ENCODE measurements at regions not wholly inside any gene's neighbourhood (a gene's known extent, or its start where the extent isn't known, plus 50 kb on each side); places are given as distances from the start of the nearest gene placed in this dataset.

- DNase-seq: no peak
Observed at GRCh38 chr2:15701991-15702390, 110.3 kb downstream of the DDX1 start.

DNA sequence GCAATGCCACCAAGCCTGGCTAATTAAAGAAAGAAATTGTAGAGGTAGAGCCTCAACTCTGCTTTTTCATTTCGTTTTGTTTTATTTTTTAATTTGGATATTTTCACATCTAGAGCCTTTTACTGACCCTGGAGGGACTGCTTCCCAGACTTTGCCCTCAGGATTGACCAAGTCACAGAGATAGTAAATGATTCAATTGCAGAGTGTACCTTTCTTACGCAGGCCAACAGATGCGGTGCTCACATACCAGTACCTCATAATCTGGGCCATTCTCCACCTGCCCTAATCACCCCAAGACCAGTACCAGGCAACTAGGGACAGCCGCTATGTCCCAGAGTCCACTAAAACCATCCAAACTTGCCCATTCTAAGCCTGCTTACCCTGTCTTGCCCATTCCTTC is 110.8 kb downstream of the DDX1 start:
- no peak for DNase-seq

DNA sequence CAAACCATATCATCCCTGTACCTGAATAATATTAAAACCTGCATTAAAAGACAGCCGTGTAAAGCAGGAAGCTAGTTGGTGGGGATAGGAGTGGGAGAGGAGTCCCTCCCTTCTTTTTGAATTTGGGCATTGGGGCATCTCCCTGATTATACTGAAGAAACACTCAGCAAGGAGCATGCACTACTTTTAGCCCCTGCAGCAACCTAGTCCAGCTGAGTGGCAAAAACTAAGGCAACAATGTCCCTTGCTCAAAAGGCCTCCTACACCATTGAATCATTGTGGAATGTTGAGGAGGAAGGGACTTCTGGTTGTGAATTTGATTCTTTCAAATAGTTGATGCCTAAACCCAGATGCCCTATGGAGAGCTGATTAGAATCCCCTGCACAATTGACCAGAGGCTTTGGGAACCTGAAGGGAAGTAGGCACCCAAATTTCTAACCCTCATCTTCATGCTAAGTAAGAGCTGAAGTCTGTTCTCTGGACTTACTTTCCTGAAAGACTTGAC is 111.7 kb downstream of the DDX1 start:
- DNase-seq: no peak

GRCh38 chr2:15704086-15704787 is 112.6 kb downstream of the DDX1 start:
- DNase-seq: no peak

DNA sequence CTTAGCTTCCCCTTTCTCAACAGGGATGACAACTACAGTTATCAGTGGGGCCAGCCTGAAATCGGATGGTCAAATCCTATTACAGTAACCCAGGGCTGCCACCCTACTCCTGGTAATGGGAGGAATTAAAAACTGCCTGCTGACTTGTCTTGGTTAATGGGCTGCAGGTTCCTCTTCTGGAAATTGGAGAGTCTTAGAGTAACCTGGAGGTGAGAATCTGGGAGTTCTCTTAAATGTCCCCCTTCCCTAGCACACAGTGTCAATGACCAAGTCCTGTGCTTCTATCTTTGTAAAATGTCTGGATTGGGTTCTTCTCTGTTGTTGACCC is 113.1 kb downstream of the DDX1 start:
- DNase-seq: no peak

DNA sequence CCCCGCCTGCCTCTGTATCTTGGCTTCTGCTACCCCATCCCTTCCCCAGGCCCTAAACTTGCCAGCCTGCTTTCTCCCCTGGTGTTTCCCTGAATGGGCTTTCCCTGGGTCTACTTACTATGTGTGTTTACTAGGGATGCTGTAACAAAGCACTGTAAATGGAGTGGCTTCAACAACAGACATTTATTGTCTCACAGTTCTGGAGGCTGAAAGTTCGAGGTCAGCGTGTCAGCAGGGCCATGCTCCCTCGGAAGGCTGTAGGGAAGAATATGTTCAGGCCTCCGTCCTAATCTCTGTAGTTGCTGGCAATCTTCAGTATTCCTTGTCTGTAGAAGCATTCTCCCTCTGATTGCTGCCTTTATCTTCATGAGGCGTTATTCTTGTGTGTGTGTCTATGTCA is 113.6 kb downstream of the DDX1 start:
- DNase-seq: no peak

DNA sequence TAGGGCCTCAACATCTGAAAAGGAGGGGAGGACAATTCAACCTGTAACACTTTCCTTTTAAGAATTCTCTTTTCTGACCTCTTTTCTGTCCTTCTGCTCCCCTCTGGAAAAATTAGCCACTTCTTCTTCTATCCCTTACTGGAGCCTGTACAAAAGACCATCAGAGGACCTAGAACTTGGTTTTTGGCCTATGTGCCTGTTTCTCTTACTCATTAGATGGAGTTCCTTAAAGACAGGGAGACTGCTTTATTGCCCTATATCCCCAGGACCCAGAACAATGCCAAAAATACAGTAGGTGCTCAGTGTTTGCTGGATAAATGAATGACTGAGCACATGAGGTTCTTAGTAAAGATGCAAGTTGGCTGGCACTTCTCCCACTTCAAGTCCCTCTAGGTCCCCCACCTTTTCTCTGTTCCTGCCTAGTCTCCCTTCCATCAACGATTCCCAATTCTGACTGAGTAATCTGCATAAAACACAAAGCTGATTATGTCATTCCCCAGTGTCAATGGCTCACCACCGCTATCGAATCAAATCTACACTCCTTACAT is 114.2 kb downstream of the DDX1 start:
- no peak for DNase-seq

DNA sequence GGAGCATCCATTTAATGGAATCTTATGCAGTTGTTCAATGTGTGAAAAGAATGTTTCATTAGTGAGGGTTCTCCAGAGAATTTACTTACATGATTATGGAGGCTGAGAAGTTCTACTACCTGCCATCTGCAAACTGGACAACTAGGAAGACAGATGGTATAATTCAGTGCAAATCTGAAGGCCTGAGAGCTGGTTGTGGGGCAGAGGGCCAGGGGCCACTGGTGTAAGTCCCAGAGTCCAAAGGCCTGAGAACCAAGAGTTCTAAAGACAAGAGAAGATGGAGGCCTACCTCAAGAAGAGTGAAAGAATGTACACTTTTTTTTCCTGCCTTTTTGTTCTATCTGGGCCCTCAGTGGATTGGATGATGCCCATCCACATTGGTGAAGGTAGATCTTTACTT is 114.8 kb downstream of the DDX1 start:
- DNase-seq: no peak

DNA sequence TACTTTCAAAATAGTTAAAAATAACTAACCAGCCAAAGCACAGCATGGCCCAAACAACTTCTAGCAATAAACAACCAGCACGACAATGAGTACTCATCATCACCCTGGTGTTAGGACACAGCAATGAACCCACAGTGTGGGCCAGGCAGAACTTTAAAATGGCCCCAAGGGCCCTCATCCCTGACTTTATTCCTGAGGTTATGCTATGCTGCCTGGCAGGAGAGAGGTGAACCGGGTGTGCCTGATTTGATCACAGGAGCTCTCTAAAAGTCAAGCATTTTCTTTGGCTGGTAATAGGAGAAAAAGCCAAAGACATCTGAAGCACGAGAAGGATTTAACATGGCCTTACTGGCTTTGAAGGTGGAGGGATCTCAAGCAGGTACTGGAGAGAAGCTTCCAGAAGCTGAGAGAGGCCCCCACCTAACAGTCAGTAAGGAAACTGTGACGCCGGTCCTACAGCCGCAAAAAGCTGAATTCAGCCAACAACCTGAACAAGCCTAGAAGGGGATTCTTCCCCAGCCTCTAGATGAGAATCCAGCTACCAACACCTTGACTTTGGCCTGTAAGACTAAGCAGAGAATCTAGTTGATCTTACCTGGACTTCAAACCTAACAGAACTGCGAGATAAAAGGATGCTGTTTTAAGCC is 115.4 kb downstream of the DDX1 start:
- DNase-seq: no peak

DNA sequence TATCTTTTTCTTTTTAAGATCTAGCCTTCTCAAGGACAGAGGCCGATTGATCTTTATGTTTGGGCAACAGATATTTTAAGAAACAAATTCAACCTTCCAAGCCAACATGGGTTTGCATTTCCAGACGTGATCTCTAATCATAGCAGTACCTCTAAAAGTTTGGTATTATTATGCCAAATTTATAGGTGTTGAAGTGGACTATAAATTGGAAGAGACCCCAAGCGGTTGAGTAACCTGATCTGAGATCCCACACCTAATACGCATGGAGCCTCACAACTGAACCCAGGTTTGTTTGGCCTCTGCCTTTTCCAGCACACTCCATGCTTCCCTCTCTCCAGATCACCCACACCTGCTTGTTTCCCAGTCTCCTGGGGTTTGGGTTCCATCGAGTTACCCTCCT is 116.5 kb downstream of the DDX1 start:
- DNase-seq: no peak

DNA sequence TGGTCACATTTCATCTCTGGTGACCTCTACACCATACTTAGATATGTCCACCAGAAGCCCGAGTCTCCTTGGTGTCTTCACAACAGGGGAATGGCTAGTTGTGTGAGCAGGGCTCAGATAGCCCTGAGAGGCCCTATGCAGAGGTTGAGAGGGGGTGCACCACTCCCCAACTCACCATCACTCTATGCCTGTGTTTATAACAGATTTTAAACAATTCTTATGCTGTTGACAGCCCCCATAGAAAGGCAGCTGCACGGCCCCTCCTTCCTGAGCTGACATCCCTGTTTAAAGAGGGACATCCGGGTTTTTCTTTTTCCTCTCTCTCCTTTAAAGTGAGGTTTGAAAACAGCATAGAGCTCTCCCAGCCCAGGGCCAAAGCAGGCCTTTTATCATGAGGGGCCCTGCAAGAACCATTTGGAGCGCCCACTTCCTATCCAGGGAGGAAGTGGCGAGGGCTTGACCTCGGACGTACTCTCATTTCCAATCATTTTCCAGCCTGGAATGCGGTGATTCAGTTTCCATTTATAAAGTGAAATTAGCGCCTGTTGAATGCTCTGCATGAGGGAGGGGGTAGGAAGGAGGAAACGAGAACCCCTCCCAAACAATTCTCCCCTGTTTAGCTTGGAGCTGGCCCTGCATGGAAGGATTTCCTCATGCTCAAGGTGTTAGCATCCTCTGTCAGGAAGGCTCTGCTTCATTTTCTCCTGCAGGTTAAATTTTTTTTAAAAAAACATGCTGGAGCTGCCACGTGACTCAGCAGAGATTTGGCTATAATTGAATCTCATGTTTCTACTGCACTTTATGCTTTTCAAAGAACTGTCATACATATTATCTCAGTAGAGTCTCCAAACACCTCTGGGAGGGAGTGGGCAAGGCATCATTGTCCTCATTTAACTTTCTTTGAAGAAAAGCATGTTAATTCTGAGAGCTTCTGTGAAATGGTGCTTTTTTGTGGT is 117.5 kb downstream of the DDX1 start:
- no peak for DNase-seq

- DNase-seq: no peak
Observed at GRCh38 chr2:15711126-15711860, 119.6 kb downstream of the DDX1 start.

DNA sequence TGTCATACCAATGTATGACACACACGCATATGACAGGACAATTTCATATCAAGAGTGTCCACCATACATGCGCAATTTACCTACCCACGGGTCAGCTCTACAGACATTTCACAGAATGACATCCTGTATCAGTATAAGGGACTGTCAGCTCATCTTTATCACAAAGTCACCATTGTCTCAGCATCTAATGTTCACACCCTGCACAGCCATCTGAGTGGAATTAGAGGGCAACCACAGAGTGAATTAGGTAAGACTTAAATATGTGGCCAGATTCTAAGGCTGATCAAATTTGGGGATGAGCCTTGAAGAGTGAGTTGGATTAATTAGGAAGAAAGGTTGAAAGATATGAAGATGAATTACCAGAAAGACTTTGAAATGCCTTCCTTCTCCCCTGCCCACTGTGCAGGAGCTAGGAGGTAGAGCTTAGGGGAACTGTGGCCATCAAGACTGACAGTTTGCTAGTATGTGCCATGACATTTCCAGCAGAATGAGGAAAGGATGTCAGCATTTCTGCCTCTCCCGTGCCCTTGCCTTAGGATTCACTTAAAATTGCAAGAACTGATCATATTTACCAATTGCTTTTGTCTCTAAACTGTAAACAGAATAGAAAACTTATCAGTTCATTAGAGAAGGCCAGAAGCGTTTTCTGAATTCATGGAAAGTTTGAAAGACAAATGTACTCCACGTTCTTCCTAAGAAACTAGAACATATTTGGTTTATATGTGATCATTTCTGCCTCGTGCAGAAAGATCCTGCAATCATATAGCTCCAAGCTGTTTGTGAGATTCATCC is 121.1 kb downstream of the DDX1 start:
- no peak for DNase-seq

- no peak for DNase-seq
Observed at GRCh38 chr2:15713475-15713874, 121.8 kb downstream of the DDX1 start.

- DNase-seq: no peak
Observed at GRCh38 chr2:15714002-15714401, 122.3 kb downstream of the DDX1 start.

DNA sequence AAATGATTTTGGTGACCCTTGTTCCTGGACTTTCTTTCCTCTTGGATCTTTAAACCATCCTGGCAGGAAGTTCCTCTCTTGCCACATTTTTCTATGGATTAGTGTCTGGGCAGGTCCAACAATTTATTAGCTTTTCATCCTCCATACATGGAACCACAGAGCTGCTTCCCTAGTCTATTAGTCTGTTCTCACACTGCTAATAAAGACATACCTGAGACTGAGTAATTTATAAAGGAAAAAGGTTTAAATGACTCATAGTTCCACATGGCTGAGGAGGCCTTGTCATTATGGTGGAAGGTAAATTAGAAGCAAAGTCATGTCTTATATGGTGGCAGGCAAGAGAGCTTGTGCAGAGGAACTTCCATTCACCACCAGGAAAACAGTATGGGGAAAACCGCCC is 122.9 kb downstream of the DDX1 start:
- no peak for DNase-seq

DNA sequence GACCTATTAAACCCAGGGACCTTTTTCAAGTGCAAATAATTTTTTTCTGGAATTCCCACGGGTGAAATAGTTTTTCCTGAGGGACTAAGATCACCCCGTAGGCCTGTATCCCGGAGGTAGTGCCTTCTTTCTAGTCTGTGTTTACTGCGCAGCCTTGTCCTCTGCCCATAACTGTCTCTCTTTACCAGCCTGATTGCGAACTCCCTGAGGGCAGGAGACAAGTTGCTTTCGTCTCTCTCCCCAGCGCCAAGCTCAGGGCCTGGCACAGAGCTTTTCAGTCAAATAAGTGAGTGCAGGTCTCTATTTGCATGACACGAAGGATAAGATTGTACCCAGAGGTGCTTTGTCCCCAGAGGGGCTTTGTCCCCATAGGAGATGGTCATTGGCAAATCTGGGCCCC is 123.9 kb downstream of the DDX1 start:
- no peak for DNase-seq

GRCh38 chr2:15718103-15718943 is 126.7 kb downstream of the DDX1 start:
- DNase-seq: no peak

GRCh38 chr2:15718944-15719323 is 127.3 kb downstream of the DDX1 start:
- no peak for DNase-seq

- no peak for DNase-seq
Observed at GRCh38 chr2:15719566-15720313, 128.1 kb downstream of the DDX1 start.
